ENCODE measurements at regions not wholly inside any gene's neighbourhood (a gene's known extent, or its start where the extent isn't known, plus 50 kb on each side); places are given as distances from the start of the nearest gene placed in this dataset.
"Not testable (repeated sequence)": the region's sequence is repeated elsewhere in the genome, so short reads cannot be mapped to it uniquely, and the experiment has no call there.

DNA sequence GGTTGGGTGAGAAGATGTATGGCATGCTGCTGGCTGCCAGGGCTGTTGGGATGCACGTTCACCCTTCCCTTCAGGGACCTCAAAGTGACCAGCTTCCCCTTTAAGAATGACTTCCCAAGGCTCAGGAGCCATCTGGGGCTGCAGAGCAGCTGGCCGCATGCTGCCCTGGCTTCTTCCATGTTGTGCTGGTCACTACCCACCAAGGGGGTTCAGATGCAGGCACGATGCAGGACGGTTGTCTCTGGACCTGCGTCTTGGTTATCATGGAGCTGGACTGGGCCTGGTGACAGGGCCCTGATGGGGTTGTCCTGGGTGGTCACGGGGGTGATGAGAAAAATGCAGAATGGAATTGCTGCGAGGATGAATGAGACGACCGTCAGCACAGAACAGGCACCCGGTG is 297.8 kb downstream of the POTED start:
- not testable (repeated sequence) for DNase-seq

DNA sequence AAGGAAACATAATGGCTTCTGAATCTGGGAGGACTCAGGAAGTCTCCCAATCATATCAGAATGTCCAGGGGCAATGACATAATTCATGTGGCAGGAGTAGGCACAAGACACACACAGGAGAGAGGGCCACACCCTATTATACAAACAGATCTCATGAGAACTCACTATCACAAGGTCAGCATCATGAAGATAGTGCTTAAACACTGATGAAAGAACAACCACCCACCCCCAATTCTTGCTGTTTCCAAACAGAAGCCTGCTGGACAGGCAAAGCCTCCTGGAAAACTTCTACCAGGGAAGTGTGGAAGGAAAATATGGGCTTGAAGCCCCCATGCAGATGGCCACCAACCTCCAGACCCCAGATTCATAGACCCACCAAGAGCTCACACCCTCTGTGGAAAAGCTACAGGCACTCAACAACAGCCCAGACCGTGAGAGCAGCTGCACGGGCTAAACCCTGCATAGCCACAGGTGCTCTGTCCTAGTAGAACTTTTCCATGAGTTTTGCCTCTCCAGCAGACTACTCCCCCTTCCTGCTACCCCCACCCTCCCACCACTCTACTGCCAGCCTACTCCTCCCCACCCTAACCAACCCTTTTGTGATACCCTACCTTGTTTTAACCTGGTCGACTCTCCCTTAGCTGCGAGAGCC is 287.1 kb downstream of the POTED start:
- not testable (repeated sequence) for DNase-seq

DNA sequence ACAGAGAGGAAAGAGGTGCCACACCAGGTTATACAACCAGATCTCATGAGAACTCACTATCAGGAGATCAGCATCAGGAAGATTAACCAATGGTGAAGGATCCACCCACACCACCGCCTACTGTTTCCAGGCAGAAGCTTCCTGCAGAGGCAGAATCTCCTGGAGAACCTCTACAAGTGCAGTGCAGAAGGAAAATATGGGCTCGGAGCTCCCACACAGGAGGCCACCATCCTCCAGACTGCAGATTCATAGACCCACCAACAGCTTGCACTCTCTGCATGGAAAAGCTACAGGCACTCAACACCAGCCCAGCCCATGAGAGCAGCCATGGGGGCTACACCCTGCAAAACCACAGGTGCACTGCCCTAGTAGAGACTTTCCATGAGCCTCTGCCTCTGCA is 284.0 kb downstream of the POTED start:
- DNase-seq, result not testable (repeated sequence)

DNA sequence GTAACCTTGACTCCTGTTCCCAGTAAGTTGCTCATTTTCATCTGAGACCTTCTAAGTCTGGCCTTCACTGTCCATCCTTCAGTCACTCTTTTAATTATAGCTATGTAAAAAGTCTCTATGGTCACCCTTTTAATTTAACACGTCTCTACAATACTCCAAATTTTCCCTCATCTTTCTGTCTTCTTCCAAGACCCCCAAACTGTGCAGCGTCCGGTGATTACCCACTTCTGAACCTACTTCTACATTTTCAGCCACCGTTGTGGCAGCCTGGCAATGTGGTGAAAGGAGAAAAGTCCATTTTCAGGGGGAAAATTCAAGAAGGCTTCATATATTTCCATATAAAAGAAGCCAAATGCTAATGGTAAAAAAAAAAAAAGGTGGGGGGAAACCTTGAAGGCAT is 283.4 kb downstream of the POTED start:
- not testable (repeated sequence) for DNase-seq

DNA sequence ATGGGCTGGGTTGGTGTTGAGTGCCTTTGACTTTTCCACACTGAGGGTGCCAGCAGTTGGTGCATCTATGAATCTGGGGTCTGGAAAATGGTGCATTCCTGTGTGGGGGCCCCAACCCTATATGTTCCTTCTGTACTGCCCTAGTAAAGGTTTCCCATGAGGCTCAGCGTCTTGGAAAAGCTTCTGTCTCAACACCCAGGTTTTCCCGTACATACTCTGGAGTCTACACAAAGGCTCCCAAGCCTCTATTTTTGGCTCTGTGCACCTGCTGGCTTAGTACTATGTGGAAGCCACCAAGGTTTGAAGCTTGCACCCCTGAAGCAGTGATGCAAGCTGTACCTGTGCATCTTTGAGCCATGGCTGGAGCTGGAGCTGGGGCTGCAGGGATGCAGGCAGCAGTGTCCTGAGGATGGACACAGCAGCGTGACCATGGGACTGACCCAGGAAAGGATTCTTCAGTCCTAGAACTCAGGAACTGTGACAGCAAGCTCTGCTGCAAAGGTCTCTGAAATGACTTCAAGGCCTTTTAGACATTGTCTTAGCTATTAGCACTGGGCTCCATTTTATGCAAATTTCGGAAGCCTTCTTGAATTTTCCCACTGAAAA is 282.7 kb downstream of the POTED start:
- DNase-seq, result not testable (repeated sequence)

DNA sequence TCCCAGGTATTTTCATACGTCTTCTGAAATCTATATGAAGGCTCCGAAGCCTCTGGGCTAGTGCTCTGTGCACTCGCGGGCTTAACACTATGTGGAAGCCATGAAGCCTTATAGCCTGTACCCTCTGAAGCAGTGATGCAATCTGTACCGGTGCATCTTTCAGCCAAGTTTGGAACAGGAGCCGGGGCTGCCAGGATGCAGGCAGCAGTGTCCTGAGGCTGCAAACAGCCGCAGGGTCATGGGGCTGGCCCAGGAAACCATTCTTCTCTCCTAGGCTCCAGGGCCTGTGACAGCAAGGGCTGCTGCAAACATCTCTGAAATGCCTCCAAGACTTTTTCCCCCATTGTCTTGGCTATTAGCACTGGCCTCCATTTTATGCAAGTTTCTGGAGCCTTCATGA is 279.6 kb downstream of the POTED start:
- DNase-seq, result not testable (repeated sequence)

DNA sequence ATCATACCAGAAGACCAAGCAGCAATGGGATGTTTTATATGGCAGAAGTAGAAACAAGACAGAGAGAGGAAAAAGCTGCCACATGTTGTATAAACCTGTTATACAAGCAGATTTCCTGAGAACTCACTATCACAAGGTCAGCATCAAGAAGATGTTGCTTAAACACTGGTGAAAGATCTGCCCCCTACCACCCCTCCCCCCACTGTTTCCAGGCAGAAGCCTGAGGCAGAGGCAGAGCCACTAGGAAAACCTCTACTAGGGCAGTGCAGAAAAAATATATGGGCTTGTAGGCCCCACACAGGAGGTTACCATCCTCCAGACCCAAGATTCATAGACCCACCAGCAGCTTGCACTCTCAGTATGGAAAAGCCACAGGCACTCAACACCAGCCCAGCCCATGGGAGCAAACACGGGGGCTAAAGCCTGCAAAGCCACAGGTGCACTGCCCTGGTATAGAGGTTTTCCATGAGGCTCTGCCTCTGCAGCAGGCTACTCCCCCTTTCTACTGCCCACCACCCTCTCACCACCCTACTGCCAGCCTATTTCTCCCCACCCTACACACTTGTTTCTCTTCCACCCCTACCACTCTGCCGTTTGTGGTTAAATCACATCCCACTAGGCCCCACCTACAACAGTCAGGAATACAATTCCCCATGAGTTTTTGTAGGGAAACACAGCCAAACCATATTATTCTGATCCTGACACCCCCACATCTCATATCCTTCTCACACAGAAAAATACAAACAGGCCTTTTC is 274.2 kb downstream of the POTED start:
- not testable (repeated sequence) for DNase-seq

DNA sequence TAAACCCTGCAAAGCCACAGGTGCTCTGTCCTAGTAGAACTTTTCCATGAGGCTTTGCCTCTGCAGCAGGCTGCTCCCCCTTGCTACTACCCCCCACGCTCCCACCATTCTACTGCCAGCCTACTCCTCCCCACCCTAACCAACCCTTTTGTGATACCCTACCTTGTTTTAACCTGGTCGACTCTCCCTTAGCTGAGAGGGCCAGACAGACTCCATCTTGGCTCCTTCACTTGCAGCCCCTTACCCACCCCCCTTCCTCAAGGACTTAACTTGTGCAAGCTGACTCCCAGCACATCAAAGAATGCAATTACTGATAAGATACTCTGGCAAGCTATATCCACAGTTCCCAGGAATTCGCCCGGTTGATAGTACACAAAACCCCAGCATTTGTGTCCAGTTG is 267.9 kb downstream of the POTED start:
- DNase-seq, result not testable (repeated sequence)

DNA sequence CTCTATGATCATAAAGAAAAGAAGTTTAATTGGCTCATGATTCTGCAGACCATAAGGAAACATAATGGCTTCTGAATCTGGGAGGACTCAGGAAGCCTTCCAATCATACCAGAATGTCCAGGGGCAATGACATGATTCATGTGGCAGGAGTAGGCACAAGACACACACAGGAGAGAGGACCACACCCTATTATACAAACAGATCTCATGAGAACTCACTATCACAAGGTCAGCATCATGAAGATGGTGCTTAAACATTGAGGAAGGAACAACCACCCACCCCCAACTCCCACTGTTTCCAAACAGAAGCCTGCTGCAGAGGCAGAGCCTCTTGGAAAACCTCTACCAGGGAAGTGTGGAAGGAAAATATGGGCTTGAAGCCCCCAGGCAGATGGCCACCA is 267.4 kb downstream of the POTED start:
- not testable (repeated sequence) for DNase-seq

DNA sequence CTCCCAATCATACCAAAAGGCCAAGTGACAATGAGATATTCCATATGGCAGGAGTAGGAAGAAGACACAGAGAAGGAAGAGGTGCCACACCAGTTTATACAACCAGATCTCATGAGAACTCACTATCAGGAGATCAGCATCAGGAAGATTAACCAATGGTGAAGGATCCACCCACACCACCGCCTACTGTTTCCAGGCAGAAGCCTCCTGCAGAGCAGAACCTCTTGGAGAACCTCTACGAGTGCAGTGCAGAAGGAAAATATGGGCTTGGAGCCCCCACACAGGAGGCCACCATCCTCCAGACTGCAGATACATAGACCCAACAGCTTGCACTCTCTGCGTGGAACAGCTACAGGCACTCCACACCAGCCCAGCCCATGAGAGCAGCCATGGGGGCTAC is 264.4 kb downstream of the POTED start:
- DNase-seq, result not testable (repeated sequence)

DNA sequence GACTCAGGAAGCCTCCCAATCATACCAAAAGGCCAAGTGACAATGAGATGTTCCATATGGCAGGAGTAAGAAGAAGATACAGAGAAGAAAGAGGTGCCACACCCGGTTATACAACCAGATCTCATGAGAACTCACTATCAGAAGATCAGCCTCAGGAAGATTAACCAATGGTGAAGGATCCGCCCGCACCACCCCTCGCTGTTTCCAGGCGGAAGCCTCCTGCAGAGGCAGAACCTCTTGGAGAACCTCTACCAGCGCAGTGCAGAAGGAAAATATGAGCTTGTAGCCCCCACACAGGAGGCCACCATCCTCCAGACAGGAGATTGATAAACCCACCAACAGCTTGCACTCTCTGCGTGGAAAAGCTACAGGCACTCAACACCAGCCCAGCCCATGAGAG is 245.1 kb downstream of the POTED start:
- no peak for DNase-seq

DNA sequence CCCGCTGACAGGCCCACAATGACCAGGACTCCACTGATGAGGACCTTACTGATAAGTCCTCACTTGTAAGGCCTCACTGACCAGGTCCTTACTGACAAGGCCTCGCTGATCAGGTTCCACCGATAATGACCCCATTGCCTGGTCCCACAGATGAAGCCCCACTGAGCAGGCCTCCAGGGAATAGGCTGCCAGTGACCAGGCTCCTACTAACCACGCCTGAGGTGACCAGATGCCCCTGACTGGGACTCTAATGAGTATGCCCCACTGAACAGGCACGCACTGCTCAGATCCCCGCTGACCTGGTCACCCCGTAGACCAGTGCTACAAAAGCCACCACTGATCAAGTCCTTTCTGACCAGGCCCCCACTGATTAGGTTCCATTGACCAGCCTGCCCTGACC is 241.2 kb downstream of the POTED start:
- not testable (repeated sequence) for DNase-seq

DNA sequence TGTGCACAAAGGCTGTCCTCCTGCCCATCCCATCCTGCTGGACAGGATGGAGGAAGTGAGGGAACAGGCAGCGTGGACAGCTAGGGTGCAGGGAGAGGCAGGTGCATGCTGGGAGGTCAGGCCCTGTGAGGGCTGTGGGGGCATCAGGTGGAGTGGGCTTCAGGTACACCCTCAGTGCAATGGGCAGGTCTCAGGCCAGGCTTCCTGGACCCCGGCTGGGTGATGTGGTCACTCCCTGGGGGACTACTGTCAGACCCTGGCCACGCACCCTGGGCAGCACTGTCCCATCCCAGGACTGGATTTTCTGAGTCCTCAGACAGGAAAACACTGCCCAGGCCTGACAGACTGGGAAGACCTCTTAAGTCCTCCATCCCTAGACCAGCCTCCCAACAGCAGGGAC is 239.9 kb downstream of the POTED start:
- DNase-seq, result not testable (repeated sequence)

DNA sequence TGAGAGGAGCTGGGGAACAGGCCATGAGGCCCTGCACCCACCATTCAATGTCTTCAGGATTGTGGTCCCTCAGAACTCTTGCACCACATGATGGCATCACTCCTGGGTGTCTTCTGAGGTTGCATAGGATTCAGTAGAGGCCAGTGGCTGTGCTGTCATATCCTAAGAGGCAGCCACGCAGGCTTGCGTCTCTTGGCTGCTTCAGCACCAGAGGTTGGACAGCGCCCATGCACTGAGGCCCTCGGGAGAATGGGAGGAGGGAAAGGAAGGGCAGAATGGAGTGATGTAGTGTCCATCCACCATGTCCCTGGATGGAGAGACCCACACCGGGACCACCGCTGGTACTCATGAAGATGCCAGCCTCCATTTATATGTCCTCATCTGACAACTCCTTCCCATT is 237.1 kb downstream of the POTED start:
- DNase-seq, result not testable (repeated sequence)

DNA sequence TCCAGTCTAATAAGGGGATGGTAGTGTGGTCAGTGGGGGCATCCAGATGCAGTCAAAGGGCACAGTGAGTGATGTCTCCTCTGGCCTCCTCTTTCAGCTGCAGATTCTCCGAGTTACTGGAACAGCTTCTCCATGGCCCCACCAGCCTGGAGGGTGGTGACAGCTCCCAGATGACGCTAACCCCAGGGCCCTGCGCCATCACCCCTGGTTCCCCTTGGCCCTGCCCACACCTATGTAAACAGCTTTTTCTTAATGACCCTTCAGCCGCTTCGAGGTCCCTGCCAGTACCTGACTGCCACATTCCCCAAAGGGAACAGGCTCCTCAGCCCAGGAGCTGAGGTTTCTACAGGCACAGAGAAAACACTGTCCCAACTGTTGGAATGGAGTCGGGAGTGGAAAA is 235.0 kb downstream of the POTED start:
- DNase-seq, result not testable (repeated sequence)

DNA sequence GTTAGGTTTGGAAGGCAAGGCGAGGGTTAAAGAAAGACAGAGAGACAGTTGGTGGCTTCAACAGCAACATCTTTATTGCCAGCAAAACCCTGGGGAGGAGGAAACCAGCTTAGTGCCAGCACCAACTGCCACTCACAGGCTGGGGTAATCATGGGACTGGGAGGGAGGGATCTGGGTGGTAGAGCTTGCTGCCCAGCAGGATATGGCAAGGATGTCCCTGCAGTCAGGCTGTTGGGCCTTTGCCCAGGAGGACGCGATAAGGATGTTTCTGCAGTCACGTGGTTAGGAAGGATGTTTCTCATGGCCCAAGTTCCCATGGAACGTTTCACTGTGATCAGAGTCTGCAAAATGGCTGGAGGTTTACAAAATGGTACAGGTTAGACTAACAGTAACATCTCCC is 233.5 kb downstream of the POTED start:
- DNase-seq, result not testable (repeated sequence)

DNA sequence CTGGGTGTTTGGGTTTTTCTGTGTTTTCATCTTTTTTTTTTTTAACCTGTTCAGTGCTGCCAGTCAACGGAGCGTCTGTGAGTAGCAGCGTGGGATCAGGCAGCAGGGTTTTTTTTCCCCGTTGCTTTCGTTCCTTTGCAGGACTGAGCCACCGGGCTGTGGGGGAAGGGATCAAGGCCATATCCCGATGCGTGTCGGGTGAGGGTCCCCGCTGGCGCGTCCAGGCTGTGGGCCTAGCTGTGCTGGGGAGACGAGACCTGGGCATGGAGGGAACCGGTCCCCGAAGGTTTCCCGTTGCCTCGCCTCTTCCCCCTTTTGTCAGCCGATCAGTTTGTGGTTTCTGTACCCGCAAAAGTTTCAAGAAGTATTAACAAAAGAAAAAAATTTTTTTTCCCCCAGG is 218.1 kb downstream of the POTED start:
- not testable (repeated sequence) for DNase-seq

DNA sequence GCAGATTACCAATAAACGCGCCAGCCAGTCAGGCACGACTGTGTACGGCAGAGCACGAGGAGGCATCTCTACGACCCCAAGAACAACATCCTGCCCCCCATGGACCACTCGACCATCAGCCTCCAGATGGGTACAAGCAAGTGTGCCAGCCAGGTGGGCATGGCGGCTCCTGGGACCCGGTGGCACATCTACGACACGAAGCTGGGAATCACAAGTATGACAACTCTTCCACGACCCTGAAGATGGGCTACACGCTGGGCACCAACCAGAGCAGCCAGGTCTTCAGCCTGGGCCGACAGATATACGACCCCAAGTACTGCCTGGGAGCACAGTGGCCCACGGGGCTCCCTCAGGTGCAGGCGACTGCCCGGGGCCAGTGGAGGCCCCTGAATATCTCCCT is 217.6 kb downstream of the POTED start:
- DNase-seq, result no peak

DNA sequence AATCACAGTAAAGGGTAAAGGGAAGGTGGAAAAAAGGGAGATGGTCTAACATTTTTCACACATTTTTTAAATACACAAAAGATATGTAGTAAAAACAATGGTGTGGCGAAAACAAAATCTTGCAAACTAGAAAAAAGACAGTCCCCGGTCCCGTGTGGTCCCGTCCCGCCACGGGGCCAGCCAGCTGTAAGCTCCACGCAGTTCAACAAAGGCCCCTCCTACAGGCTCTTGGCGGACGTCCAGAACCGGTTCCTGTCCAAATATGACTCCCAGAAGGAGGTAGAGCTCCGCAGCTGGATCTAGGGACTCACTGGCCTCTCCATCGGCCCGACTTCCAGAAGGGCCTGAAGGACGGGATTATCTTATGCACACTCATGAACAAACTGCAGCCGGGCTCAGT is 216.9 kb downstream of the POTED start:
- not testable (repeated sequence) for DNase-seq

DNA sequence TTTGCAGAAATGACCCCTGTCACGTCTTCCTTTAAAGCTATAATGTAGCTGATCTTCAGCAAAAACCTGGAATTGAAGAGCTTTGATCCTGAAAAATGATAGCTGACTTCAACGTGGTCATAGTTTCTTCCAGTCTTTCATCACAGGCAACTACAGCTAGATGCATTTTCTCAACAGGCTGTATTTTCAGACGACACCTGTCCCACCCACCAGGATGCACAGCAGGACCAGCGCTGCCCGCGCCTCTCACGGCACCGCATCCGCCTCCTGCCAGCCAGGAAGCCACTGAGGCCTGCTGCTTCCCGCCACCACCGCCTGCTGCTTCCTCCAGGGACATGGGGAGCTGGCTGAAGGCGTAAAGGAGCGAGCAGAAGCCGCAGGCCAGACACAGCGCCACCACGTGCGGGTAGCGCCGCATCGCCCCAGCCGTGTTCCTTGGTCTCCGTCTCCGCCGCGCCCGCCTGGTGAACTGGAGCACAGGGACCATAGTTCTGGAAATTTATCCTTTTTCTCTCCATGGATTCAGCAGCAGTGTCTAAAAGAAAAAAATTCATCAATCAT is 215.7 kb downstream of the POTED start:
- not testable (repeated sequence) for DNase-seq

DNA sequence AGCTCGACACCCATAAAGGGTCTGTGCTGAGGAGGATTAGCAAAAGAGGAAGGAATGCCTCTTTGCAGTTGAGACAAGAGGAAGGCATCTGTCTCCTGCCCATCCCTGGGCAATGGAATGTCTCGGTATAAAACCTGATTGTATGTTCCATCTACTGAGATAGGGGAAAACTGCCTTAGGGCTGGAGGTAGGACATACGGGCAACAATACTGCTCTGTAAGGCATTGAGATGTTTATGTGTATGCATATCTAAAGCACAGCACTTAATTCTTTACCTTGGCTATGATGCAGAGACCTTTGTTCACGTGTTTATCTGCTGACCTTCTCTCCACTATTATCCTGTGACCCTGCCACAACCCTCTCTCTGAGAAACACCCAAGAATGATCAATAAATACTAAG is 210.7 kb downstream of the POTED start:
- not testable (repeated sequence) for DNase-seq

DNA sequence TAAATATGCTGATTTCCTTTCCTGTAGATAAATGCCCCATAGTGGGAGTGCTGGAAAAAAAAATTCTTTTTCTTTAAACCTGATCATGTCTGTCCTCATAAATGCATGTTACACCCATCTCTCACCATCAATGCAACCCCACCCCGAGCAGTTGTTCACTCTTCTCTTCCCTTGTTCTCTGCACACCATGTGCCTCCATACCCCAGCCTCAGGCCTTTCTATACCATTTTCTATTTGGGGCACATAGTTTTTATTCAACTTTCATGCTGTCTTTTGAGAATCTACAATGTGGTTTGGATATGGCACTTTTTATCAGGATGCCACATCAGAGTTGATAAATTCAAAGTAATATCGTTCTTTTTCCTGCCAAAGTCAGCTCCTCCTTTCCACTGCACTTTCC is 202.6 kb downstream of the POTED start:
- DNase-seq, result not testable (repeated sequence)

DNA sequence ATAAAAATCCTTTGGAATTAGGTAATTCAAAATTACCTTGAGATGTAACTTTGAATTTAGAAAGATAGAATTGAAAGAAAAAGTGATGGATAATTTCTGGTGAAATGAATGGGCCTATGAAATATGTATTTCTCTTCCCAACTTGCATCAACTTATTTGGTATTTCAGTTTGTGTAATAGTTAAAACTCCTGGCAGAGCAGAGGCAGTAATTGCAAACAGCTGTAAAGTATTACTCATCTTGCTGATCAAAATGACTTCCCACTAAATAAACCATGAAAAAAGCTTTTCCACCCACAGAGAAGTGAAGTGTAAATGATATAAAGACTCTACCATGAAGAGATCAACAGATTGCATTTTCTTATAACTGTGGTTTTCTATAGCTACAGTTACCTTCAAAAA is 201.0 kb downstream of the POTED start:
- not testable (repeated sequence) for DNase-seq

DNA sequence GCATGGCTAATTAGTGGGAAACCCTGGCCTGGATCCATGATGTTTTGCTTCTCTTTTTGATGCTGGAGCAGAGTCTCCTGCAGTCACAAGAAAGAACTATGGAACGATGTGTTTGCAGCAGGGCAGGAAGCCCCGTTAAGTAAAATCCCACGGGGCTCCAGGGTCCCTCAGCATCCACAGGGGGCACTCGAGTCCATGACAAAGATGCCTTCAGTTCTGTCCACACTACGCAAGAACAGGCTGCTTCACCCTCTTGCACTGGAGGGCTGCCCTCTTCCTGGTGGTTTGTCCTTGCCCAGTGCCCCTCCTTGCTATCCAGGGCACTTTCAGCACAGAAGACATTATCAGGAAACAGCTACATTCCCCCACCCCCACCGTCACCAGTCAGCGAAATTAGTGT is 196.9 kb downstream of the POTED start:
- not testable (repeated sequence) for DNase-seq

All from NCI-H2081 treated with DMSO at 0.1 percent for 48 hours (cell line).